GM23248 (cell line): ENCODE measurements at regions not wholly inside any gene's neighbourhood (a gene's known extent, or its start where the extent isn't known, plus 50 kb on each side); places are given as distances from the start of the nearest gene placed in this dataset.

Experiments
- EZH2 ChIP-seq: fragments of 200-600 bp; sonication (generic); IDR thresholded peaks from 2 replicates; pipeline ENCODE4 v1.6.1; 2018; ENCODE audit warnings: antibody characterized with exemption, mild to moderate bottlenecking; ENCODE audit not compliant: insufficient read depth, poor library complexity, severe bottlenecking
- EZH2phosphoT487 ChIP-seq: fragments of 200-600 bp; sonication (generic); IDR thresholded peaks from 2 replicates; pipeline ENCODE4 v1.6.1; 2018; ENCODE audit warnings: antibody characterized with exemption, moderate library complexity, mild to moderate bottlenecking, low read depth; ENCODE audit not compliant: insufficient read depth

DNA sequence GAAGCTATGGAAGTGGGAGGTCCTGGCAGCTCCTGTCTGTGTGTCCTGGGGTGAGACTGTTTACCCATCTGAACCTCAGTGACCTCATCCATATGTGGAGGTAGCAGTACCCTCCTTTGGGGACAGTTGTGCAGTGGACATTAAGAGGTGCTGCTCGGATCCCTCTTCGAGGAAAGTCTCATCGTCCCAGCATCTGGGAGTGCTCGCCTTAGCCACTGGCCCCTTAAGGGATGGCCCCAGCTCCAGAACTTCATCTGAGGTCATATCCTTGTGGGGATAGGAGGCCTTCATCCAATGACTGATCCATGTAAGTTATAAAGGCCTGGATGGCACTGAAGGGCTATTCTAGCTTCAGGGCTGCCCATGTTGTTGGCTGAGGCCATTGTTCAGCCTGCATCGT lies 538.1 kb downstream of the MIAT start:
- TF ChIP-seq EZH2phosphoT487 (no peak), EZH2 (no peak)
